Left colon (tissue), 2 donors: ENCODE measurements at regions not wholly inside any gene's neighbourhood (a gene's known extent, or its start where the extent isn't known, plus 50 kb on each side); places are given as distances from the start of the nearest gene placed in this dataset.
A peak's percentile ranks its signal among the peaks of the same experiment; 100 is the strongest.
"Not testable (repeated sequence)": the region's sequence is repeated elsewhere in the genome, so short reads cannot be mapped to it uniquely, and the experiment has no call there.

Experiments
- ATAC-seq: fragments of 200-7000 bp; cut with Tn5 transposase; one replicate; pipeline ENCODE4 v1.9.1; 2020; ENCODE audit warnings: mild to moderate bottlenecking, moderate library complexity
- DNase-seq, 2 donors: peaks; one replicate each; pipeline ENCODE4 v3.0.0-alpha.2; 2020
- intact Hi-C, 2 donors: fragments of 100-400 bp; cut with DNase I in 1 of 2; cut with micrococcal nuclease in 1 of 2; formaldehyde crosslinking; loops; one replicate each; pipeline versions ENCODE4 v1.11.2 to v1.14.0; 2022; cut with DNase I, micrococcal nuclease
- donor health status: DM: no; HTN: no; CAD: no.
- donor health status: DM: yes; HTN: yes; CAD: no.

- DNase-seq (no peak), ATAC-seq (no peak)
- intact Hi-C loops, result no loop called here
Measured at GRCh38 chr2:84373391-84373790, 85.7 kb downstream of the SUCLG1 start.

GRCh38 chr2:84362541-84362940 lies 96.5 kb downstream of the SUCLG1 start:
- intact Hi-C loops, result no loop called here
- DNase-seq, result no peak

GRCh38 chr2:84338069-84338468 lies 121.0 kb downstream of the SUCLG1 start:
- intact Hi-C loops, result no loop called here
- DNase-seq, result no peak
- ATAC-seq, result no peak

More at GRCh38 chr2:84362541-84362940, 96.5 kb downstream of the SUCLG1 start:
- no peak for ATAC-seq

- ATAC-seq (no peak), DNase-seq (no peak)
- intact Hi-C loops, result no loop called here
Measured at GRCh38 chr2:84327645-84328249, 131.3 kb downstream of the SUCLG1 start.

GRCh38 chr2:84326831-84327432 lies 132.1 kb downstream of the SUCLG1 start:
- intact Hi-C loops, result no loop called here
- no peak for ATAC-seq
- no peak for DNase-seq

GRCh38 chr2:84323890-84324289 lies 135.2 kb downstream of the SUCLG1 start:
- intact Hi-C loops, result no loop called here
- ATAC-seq (no peak), DNase-seq (no peak)

- no peak for DNase-seq
- intact Hi-C loops, result no loop called here
- ATAC-seq, result no peak
Measured at GRCh38 chr2:84320940-84321339, 138.1 kb downstream of the SUCLG1 start.

GRCh38 chr2:84319581-84319980 lies 139.5 kb downstream of the SUCLG1 start:
- ATAC-seq, result no peak
- intact Hi-C loops, result no loop called here
- no peak for DNase-seq

GRCh38 chr2:84317135-84317534 lies 141.9 kb downstream of the SUCLG1 start:
- DNase-seq, result no peak
- no peak for ATAC-seq
- intact Hi-C loops, result no loop called here

- DNase-seq (peak; percentile 75 to 92), ATAC-seq (peak; percentile 98)
- intact Hi-C loops, result no loop called here
Measured at GRCh38 chr2:84314901-84315330, 144.2 kb downstream of the SUCLG1 start.

- ATAC-seq, result no peak
- intact Hi-C loops, result no loop called here
- DNase-seq, result no peak
Measured at GRCh38 chr2:84314250-84314649, 144.8 kb downstream of the SUCLG1 start.

- ATAC-seq, result no peak
- intact Hi-C loops, result no loop called here
Measured at GRCh38 chr2:84309281-84309680, 149.8 kb downstream of the SUCLG1 start.

GRCh38 chr2:84306361-84306760 lies 152.7 kb downstream of the SUCLG1 start:
- DNase-seq, result no peak
- no peak for ATAC-seq
- intact Hi-C loops, result no loop called here

More at GRCh38 chr2:84309281-84309680, 149.8 kb downstream of the SUCLG1 start:
- DNase-seq, result no peak

- ATAC-seq (peak; percentile 98), DNase-seq (peak in 1 of 2 donors; percentile 46)
- intact Hi-C loops, result loop anchor here in 1 of 2 donors (5.0 kb wide), 1 partner anchor 275 kb away; no protein-coding TSS in a partner anchor
Measured at GRCh38 chr2:84302513-84303412, 156.3 kb downstream of the SUCLG1 start.

GRCh38 chr2:84301717-84302116 lies 157.4 kb downstream of the SUCLG1 start:
- no peak for ATAC-seq
- no peak for DNase-seq
- intact Hi-C loops, result loop anchor here in 1 of 2 donors (5.0 kb wide), 1 partner anchor 274 kb away; no protein-coding TSS in a partner anchor

GRCh38 chr2:84300696-84301029 lies 158.4 kb downstream of the SUCLG1 start:
- ATAC-seq, result no peak
- DNase-seq, result no peak
- intact Hi-C loops, result loop anchor here in 1 of 2 donors (5.0 kb wide), 1 partner anchor 273 kb away; no protein-coding TSS in a partner anchor

GRCh38 chr2:84300001-84300695 lies 158.9 kb downstream of the SUCLG1 start:
- intact Hi-C loops, result loop anchor here in 1 of 2 donors (5.0 kb wide), 1 partner anchor 273 kb away; no protein-coding TSS in a partner anchor
- not testable (repeated sequence) for ATAC-seq, DNase-seq

GRCh38 chr2:84299211-84299775 lies 159.8 kb downstream of the SUCLG1 start:
- ATAC-seq (no peak), DNase-seq (no peak)
- intact Hi-C loops, result no loop called here

- ATAC-seq (peak; percentile 99), DNase-seq (peak; percentile 37 to 82)
- intact Hi-C loops, result no loop called here
Measured at GRCh38 chr2:84297155-84297554, 161.9 kb downstream of the SUCLG1 start.
